ENCODE measurements at regions not wholly inside any gene's neighbourhood (a gene's known extent, or its start where the extent isn't known, plus 50 kb on each side); places are given as distances from the start of the nearest gene placed in this dataset.

- TF ChIP-seq, protein P1, sequence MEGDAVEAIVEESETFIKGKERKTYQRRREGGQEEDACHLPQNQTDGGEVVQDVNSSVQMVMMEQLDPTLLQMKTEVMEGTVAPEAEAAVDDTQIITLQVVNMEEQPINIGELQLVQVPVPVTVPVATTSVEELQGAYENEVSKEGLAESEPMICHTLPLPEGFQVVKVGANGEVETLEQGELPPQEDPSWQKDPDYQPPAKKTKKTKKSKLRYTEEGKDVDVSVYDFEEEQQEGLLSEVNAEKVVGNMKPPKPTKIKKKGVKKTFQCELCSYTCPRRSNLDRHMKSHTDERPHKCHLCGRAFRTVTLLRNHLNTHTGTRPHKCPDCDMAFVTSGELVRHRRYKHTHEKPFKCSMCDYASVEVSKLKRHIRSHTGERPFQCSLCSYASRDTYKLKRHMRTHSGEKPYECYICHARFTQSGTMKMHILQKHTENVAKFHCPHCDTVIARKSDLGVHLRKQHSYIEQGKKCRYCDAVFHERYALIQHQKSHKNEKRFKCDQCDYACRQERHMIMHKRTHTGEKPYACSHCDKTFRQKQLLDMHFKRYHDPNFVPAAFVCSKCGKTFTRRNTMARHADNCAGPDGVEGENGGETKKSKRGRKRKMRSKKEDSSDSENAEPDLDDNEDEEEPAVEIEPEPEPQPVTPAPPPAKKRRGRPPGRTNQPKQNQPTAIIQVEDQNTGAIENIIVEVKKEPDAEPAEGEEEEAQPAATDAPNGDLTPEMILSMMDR (IDR thresholded peaks at IDR 0.05; ENCODE audit: low read depth, low read length) = no peak
- TF ChIP-seq EZH2phosphoT487 (IDR thresholded peaks at IDR 0.05; ENCODE audit: low read depth) = no peak
Measured at GRCh38 chr16:5911241-5911640, 813.6 kb upstream of the EEF2KMT start.
